Body of pancreas (tissue), 4 donors: ENCODE measurements at regions not wholly inside any gene's neighbourhood (a gene's known extent, or its start where the extent isn't known, plus 50 kb on each side); places are given as distances from the start of the nearest gene placed in this dataset.

Experiments
- ATAC-seq: fragments of 150-250 bp; one replicate; pipeline ENCODE4 v1.9.1; 2016
- DNase-seq, 4 donors: peaks; one replicate each; pipeline ENCODE4 v3.0.0-alpha.2; 2019
- H3K27ac ChIP-seq, 4 donors: fragments of 200-600 bp; sonication (generic); 1 replicate in 3 of 4; 2 replicates in 1 of 4; pipeline versions ENCODE4 v1.5.1 to v1.6.1; 2016 to 2019; ENCODE audit warnings: mild to moderate bottlenecking in 1 of 4, mixed read lengths in 1 of 4, moderate library complexity in 1 of 4
- H3K27me3 ChIP-seq, 2 donors: fragments of 200-600 bp; sonication (generic); one replicate each; pipeline ENCODE4 v1.6.0; 2016; ENCODE audit warnings: mild to moderate bottlenecking in 1 of 2
- H3K36me3 ChIP-seq, 2 donors: fragments of 200-600 bp; sonication (generic); replicated peaks in 1 of 2; 2 replicates each; pipeline ENCODE4 v1.5.1; 2016; ENCODE audit warnings: low read depth in 2 of 2; ENCODE audit not compliant: insufficient read depth in 1 of 2
- H3K4me1 ChIP-seq: fragments of 200-600 bp; sonication (generic); one replicate; pipeline ENCODE4 v1.6.0; 2016
- H3K4me3 ChIP-seq, 2 donors: fragments of 200-600 bp; sonication (generic); 1 replicate in 1 of 2; 2 replicates in 1 of 2; pipeline ENCODE4 v1.5.1; 2016 to 2019
- H3K9me3 ChIP-seq, 3 donors: fragments of 200-600 bp; sonication (generic); 1 replicate in 2 of 3; 2 replicates in 1 of 3; pipeline ENCODE4 v1.5.1; 2016
- POLR2A ChIP-seq, 3 donors: fragments of 450-650 bp; IDR thresholded peaks; one replicate each; pipeline ENCODE4 v1.6.1; 2016; ENCODE audit warnings: antibody characterized with exemption in 3 of 3, mild to moderate bottlenecking in 2 of 3
- WGBS, 2 donors: methylation state at CpG; one replicate each; pipeline ENCODE4 v1.1.5; 2017; 5-methylcytosine and 5-hydroxymethylcytosine counted together
- intact Hi-C: fragments of 100-400 bp; cut with DNase I; formaldehyde crosslinking; loops from one replicate; pipeline ENCODE4 v1.15.1; 2023
- TF ChIP-seq, protein P1 (sequence below), 7 experiments: fragments of 450-650 bp in 4 of 7; fragments of 200-600 bp in 3 of 7; sonication (generic) in 3 of 7; IDR thresholded peaks; one replicate each; pipeline ENCODE4 v1.5.1; 2016 to 2019; ENCODE audit warnings: antibody characterized with exemption in 7 of 7

- intact Hi-C loops, result no loop called here
- Histone ChIP-seq H3K4me1 (no peaks in the 10 kb centered on the region), H3K36me3 (no peaks in the 10 kb centered on the region), H3K27me3 (no peaks in the 10 kb centered on the region), H3K4me3 (no peak overlapping the region), H3K27ac (no peak overlapping the region), H3K9me3 (no peaks in the 10 kb centered on the region)
- TF ChIP-seq, protein P1, sequence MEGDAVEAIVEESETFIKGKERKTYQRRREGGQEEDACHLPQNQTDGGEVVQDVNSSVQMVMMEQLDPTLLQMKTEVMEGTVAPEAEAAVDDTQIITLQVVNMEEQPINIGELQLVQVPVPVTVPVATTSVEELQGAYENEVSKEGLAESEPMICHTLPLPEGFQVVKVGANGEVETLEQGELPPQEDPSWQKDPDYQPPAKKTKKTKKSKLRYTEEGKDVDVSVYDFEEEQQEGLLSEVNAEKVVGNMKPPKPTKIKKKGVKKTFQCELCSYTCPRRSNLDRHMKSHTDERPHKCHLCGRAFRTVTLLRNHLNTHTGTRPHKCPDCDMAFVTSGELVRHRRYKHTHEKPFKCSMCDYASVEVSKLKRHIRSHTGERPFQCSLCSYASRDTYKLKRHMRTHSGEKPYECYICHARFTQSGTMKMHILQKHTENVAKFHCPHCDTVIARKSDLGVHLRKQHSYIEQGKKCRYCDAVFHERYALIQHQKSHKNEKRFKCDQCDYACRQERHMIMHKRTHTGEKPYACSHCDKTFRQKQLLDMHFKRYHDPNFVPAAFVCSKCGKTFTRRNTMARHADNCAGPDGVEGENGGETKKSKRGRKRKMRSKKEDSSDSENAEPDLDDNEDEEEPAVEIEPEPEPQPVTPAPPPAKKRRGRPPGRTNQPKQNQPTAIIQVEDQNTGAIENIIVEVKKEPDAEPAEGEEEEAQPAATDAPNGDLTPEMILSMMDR (IDR thresholded peaks at IDR 0.05), result no peak
- no peak for TF ChIP-seq POLR2A (IDR thresholded peaks at IDR 0.05)
- no peak for ATAC-seq
- DNase-seq, result no peak
Measured at GRCh38 chr15:39205081-39205480, 375.8 kb upstream of the THBS1 start.

- H3K36me3 ChIP-seq, result no peaks in the 10 kb centered on the region
- H3K9me3 ChIP-seq, result no peaks in the 10 kb centered on the region
- intact Hi-C loops, result no loop called here
- H3K27me3 ChIP-seq, result no peaks in the 10 kb centered on the region
- H3K4me1 ChIP-seq, result peaks cover 4% of the 10 kb centered on the region
- no peak overlapping the region for H3K27ac ChIP-seq
- TF ChIP-seq POLR2A (IDR thresholded peaks at IDR 0.05), result no peak
- TF ChIP-seq, protein P1 (IDR thresholded peaks at IDR 0.05), result no peak
- no peak for DNase-seq
- H3K4me3 ChIP-seq, result no peak overlapping the region
- 91 to 94% methylated on average over 4 of the region's 4 CpGs for WGBS, 2 donors
- ATAC-seq, result no peak
Measured at GRCh38 chr15:39205506-39206371, 375.1 kb upstream of the THBS1 start.

DNA sequence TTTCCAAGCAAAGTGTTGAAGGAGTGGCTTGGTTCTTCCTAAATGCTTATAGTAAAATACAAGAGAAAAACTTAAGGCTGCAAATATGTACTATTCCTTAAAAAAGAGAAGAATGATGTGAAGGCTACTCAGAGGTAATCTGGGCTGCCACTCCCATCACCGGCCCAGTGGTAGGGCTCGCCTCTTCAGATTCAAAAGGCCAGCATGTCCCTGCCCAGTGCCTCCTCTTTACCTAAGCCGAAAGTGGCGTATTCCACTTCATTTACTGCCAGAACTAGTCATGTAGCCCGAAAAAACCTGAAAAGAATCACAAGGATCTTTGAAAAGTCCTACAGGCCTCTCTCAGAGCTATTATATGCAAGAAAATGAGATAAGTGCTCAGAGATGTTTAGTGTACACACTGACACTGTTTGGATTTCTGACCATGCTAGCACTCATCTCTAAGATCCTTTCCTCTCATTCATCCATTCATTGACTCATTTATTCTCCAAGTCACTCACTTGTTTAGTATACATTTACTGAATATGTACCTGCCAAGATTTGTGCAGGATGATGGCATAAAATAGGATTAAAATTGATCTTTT is 373.3 kb upstream of the THBS1 start:
- Histone ChIP-seq H3K27me3 (no peaks in the 10 kb centered on the region), H3K4me1 (peaks cover 14% of the 10 kb centered on the region), H3K36me3 (no peaks in the 10 kb centered on the region), H3K27ac (no peak overlapping the region), H3K9me3 (no peaks in the 10 kb centered on the region), H3K4me3 (no peak overlapping the region)
- DNase-seq (no peak), ATAC-seq (no peak)
- intact Hi-C loops, result no loop called here
- 91 to 99% methylated on average over 5 of the region's 5 CpGs for WGBS, 2 donors
- TF ChIP-seq, protein P1 (IDR thresholded peaks at IDR 0.05), result no peak
- TF ChIP-seq POLR2A (IDR thresholded peaks at IDR 0.05), result no peak

GRCh38 chr15:39208187-39208586 is 372.7 kb upstream of the THBS1 start:
- Histone ChIP-seq H3K27ac (no peak overlapping the region), H3K36me3 (no peaks in the 10 kb centered on the region), H3K27me3 (no peaks in the 10 kb centered on the region), H3K9me3 (no peaks in the 10 kb centered on the region), H3K4me3 (no peak overlapping the region), H3K4me1 (peaks cover 17% of the 10 kb centered on the region)
- WGBS, 2 donors, result 69 to 76% methylated on average over 2 of the region's 2 CpGs
- DNase-seq, result no peak
- intact Hi-C loops, result no loop called here
- TF ChIP-seq, protein P1 (IDR thresholded peaks at IDR 0.05), result no peak
- no peak for TF ChIP-seq POLR2A (IDR thresholded peaks at IDR 0.05)
- ATAC-seq, result no peak
